Keratinocyte (primary cell): ENCODE measurements at regions not wholly inside any gene's neighbourhood (a gene's known extent, or its start where the extent isn't known, plus 50 kb on each side); places are given as distances from the start of the nearest gene placed in this dataset.

Source experiments
- DNase-seq: peaks from one replicate; pipeline ENCODE4 v3.0.0-alpha.2; 2011; ENCODE audit warnings: low read depth, missing footprints, low spot score
- FAIRE-seq: peaks from 2 replicates; lab custom pipeline; 2011; peaks lifted over from hg19 to GRCh38; lab: Jason Lieb, UNC
- H2AFZ ChIP-seq: 2 replicates; pipeline ENCODE4 v1.6.0; 2012; ENCODE audit warnings: low read length, control low read depth, inconsistent platforms; ENCODE audit not compliant: control insufficient read depth
- H3K27ac ChIP-seq: 2 replicates; pipeline ENCODE4 v1.5.1; 2011; ENCODE audit warnings: low read length; ENCODE audit not compliant: control insufficient read depth, insufficient read depth
- H3K27me3 ChIP-seq: 3 replicates; pipeline ENCODE4 v1.6.0; 2011; ENCODE audit warnings: low read length; ENCODE audit not compliant: control insufficient read depth, insufficient read depth; ENCODE audit errors: extremely low read depth
- H3K36me3 ChIP-seq, 2 experiments: 2 replicates in 1 of 2; 3 replicates in 1 of 2; pipeline ENCODE4 v1.5.1; 2011; ENCODE audit warnings: low read length in 2 of 2, mild to moderate bottlenecking in 1 of 2; ENCODE audit not compliant: control insufficient read depth in 2 of 2, insufficient read depth in 2 of 2; ENCODE audit errors: extremely low read depth in 1 of 2
- H3K4me1 ChIP-seq: 3 replicates; pipeline ENCODE4 v1.5.1; 2011; ENCODE audit warnings: low read length; ENCODE audit not compliant: control insufficient read depth, insufficient read depth; ENCODE audit errors: extremely low read depth
- H3K4me2 ChIP-seq: 3 replicates; pipeline ENCODE4 v1.6.0; 2011; ENCODE audit warnings: low read depth, low read length; ENCODE audit not compliant: control insufficient read depth, insufficient read depth; ENCODE audit errors: extremely low read depth
- H3K4me3 ChIP-seq, 3 experiments: fragments of 200-600 bp in 1 of 3; sonication (generic) in 1 of 3; 2 replicates in 2 of 3; 3 replicates in 1 of 3; pipeline ENCODE4 v1.5.1; 2011 to 2016; ENCODE audit warnings: low read length in 3 of 3, mild to moderate bottlenecking in 3 of 3, control low read depth in 2 of 3, inconsistent platforms in 1 of 3, low read depth in 1 of 3, mixed read lengths in 1 of 3, mixed run types in 1 of 3, moderate library complexity in 1 of 3; ENCODE audit not compliant: control insufficient read depth in 2 of 3, insufficient read depth in 2 of 3; ENCODE audit errors: extremely low read depth in 1 of 3
- H3K79me2 ChIP-seq: 2 replicates; pipeline ENCODE4 v1.6.0; 2012; ENCODE audit warnings: low read length; ENCODE audit not compliant: control insufficient read depth, insufficient read depth
- H3K9ac ChIP-seq: 3 replicates; pipeline ENCODE4 v1.6.0; 2011; ENCODE audit warnings: low read length; ENCODE audit not compliant: control insufficient read depth, insufficient read depth; ENCODE audit errors: extremely low read depth
- H3K9me1 ChIP-seq: 3 replicates; pipeline ENCODE4 v1.6.0; 2011; ENCODE audit warnings: low read length; ENCODE audit not compliant: control insufficient read depth, insufficient read depth; ENCODE audit errors: extremely low read depth
- H3K9me3 ChIP-seq: 2 replicates; pipeline ENCODE4 v1.5.1; 2012; ENCODE audit warnings: low read depth, low read length; ENCODE audit not compliant: control insufficient read depth
- H4K20me1 ChIP-seq: 3 replicates; pipeline ENCODE4 v1.6.0; 2011; ENCODE audit warnings: low read length; ENCODE audit not compliant: control insufficient read depth, insufficient read depth; ENCODE audit errors: extremely low read depth
- CTCF ChIP-seq, 3 experiments: IDR thresholded peaks in 1 of 3; conservative IDR thresholded peaks in 1 of 3; optimal IDR thresholded peaks in 1 of 3; 2 replicates in 2 of 3; 3 replicates in 1 of 3; pipeline versions ENCODE3 to v1.5.1; 2011; ENCODE audit warnings: low read length in 3 of 3, mild to moderate bottlenecking in 3 of 3, moderate library complexity in 2 of 3, control low read depth in 1 of 3, inconsistent platforms in 1 of 3; ENCODE audit not compliant: insufficient read depth in 2 of 3; ENCODE audit errors: extremely low read depth in 1 of 3
- EZH2 ChIP-seq: IDR thresholded peaks from one replicate; pipeline ENCODE4 v1.6.1; 2012; ENCODE audit warnings: inconsistent platforms, mild to moderate bottlenecking, low read length, moderate library complexity
- dilution Hi-C: fragments of 300-500 bp; cut with MboI; formaldehyde crosslinking; loops from one replicate; pipeline ENCODE4 v1.7.0; 2020; ENCODE audit warnings: low sequenced_read_pairs; ENCODE audit not compliant: extremely low pct_ligation_motif_present

- Histone ChIP-seq H4K20me1 (peaks cover 3% of the 10 kb centered on the region), H3K79me2 (no peaks in the 10 kb centered on the region), H2AFZ (no peak overlapping the region), H3K9ac (no peak overlapping the region), H3K9me3 (no peaks in the 10 kb centered on the region), H3K27ac (no peak overlapping the region), H3K4me2 (no peak overlapping the region), H3K36me3 (no peaks in the 10 kb centered on the region), H3K27me3 (no peaks in the 10 kb centered on the region), H3K9me1 (no peaks in the 10 kb centered on the region), H3K4me1 (peaks cover 8% of the 10 kb centered on the region), H3K4me3 (no peak overlapping the region)
- TF ChIP-seq CTCF (optimal IDR thresholded peaks at IDR 0.05 in 1 of 3, IDR thresholded peaks at IDR 0.05 in 1 of 3, conservative IDR thresholded peaks at IDR 0.05 in 1 of 3; ENCODE audit: extremely low read depth in 1 of 3, insufficient read depth in 2 of 3, low read length in 3 of 3) (no peak), EZH2 (no peak)
- no peak for DNase-seq
- FAIRE-seq = no peak
- dilution Hi-C loops = no loop called here
Measured at GRCh38 chr12:108448246-108448645, 66.8 kb upstream of the FICD start.

- Histone ChIP-seq H2AFZ (peak overlapping the region; percentile 45), H3K79me2 (no peaks in the 10 kb centered on the region), H3K4me1 (peaks cover 12% of the 10 kb centered on the region), H3K4me3 (no peak overlapping the region), H3K27ac (no peak overlapping the region), H3K9ac (no peak overlapping the region), H3K27me3 (no peaks in the 10 kb centered on the region), H3K9me1 (no peaks in the 10 kb centered on the region), H3K9me3 (no peaks in the 10 kb centered on the region), H4K20me1 (no peaks in the 10 kb centered on the region), H3K36me3 (no peaks in the 10 kb centered on the region), H3K4me2 (peak overlapping the region; percentile 46)
- FAIRE-seq (no peak), DNase-seq (no peak)
- dilution Hi-C loops = no loop called here
- TF ChIP-seq CTCF (optimal IDR thresholded peaks at IDR 0.05 in 1 of 3, IDR thresholded peaks at IDR 0.05 in 1 of 3, conservative IDR thresholded peaks at IDR 0.05 in 1 of 3; ENCODE audit: extremely low read depth in 1 of 3, insufficient read depth in 2 of 3, low read length in 3 of 3) = no peak
- TF ChIP-seq EZH2 = no peak
Measured at GRCh38 chr12:108447168-108447832, 67.8 kb upstream of the FICD start.
